ENCODE measurements at regions not wholly inside any gene's neighbourhood (a gene's known extent, or its start where the extent isn't known, plus 50 kb on each side); places are given as distances from the start of the nearest gene placed in this dataset.

DNA sequence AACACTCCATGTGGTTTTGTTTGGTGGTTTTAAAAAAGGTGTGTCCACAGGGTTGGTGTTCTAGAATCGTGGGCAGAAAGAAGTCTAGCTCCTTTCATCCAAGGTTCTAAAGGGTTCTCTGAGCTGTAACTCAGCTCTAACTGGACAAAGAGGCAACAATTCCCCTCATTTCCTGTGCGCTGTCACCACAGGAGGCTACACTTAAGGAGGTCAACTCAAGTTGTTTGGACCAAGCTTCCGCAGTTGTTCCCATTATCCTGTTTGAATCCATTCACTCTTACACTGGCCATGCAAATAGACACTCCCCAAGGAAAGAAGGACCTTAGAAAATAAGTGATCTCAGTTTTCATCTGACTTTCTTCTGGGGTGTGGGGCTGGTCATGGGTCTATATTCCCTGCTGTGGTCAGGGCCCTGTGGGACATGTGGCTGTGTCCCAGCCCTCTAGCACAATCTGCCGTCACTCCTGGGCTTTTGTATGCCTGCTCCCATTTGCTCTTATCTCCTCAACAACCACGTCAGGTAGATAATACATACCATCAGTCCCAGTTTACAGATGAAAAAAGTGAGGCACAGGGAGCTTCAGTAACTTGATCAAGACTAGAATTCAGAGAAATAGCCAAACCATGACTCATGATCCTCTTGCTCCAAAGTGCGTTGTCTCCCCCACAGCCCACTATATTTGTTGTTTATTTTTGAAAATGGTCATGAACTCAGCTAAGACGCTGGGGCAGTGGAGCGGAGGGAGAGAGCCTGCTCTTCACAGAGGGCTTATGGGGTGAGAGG lies 103.6 kb downstream of the RHOU start:
- BruUV-seq (replicated peaks) = no TSS peak
- FAIRE-seq (no peak), ATAC-seq (peak; percentile 1), DNase-seq (ENCODE audit: low spot score) (peak; percentile 62)
- Histone ChIP-seq H3K27me3 (ENCODE audit: control insufficient read depth in 1 of 2, insufficient read depth in 2 of 2, low read length in 2 of 2) (no peaks in the 10 kb centered on the region; a peak in 1 of 5 replicates), H2AFZ (ENCODE audit: low read length) (no peak overlapping the region), H3K4me1 (ENCODE audit: insufficient read depth, low read length) (peaks cover 86% of the 10 kb centered on the region), H3K4me2 (ENCODE audit: low read depth, low read length) (peak overlapping the region; percentile 91), H3K27ac (ENCODE audit: extremely low read length, insufficient read depth, low read length) (peak overlapping the region; percentile 99), H3K36me3 (replicated peaks in 1 of 2; ENCODE audit: control insufficient read depth in 1 of 2, insufficient read depth in 2 of 2, low read length in 2 of 2) (no peaks in the 10 kb centered on the region), H3K9me3 (ENCODE audit: low read length) (no peaks in the 10 kb centered on the region), H3K4me3 (replicated peaks in 1 of 3; ENCODE audit: insufficient read depth in 1 of 3, low read depth in 2 of 3, low read length in 3 of 3) (peak overlapping the region in 2 of 3 experiments; percentile 24 to 69; a peak in 2 of 6 replicates), H3K79me2 (ENCODE audit: insufficient read depth, low read length) (no peaks in the 10 kb centered on the region), H3K9ac (ENCODE audit: insufficient read depth, low read depth, low read length) (peak overlapping the region; percentile 88), H4K20me1 (ENCODE audit: insufficient read depth, low read length) (no peaks in the 10 kb centered on the region)
- CTCF ChIA-PET (ENCODE audit: low intra/inter-chr PET ratio, low total read pairs) = no interaction called here
- intact Hi-C loops (cut with micrococcal nuclease; ENCODE audit: unreplicated experiment) = loop anchor here (1.0 to 10.0 kb wide), 5 partner anchors 22 to 296 kb away; no protein-coding TSS in a partner anchor
- 30% methylated on average over 8 of the region's 8 CpGs for WGBS (ENCODE audit: low lambda C conversion rate)
- POLR2A ChIA-PET = interaction anchor here (0.5 to 6.0 kb wide), 27 partner anchors 10 to 435 kb away, joined by 3 to 124 read pairs (median 5); partner anchors contain the start of gene RHOU
- in situ Hi-C loops (cut with HindIII; ENCODE audit: extremely low pct_ligation_motif_present, low pct_unique_long_range_greater_than_20kb) = no loop called here
- peak; percentile 35; the same call in 1 of the 2 replicates for TF ChIP-seq POLR2AphosphoS5 (IDR thresholded peaks at IDR 0.05; ENCODE audit: low read depth, low read length)
- no peak for TF ChIP-seq AGO1 (IDR thresholded peaks at IDR 0.05; ENCODE audit: low read depth, low read length, poor library complexity, severe bottlenecking)
- TF ChIP-seq ZMAT3 (CRISPR knock-in tag; conservative IDR thresholded peaks at IDR 0.05) = 0 out of 2 replicates have a peak, but pooled peaks have one; percentile 25
- no peak for TF ChIP-seq FOXP1 (IDR thresholded peaks at IDR 0.05)
- peak; percentile 40; the same call in 1 of the 2 replicates for TF ChIP-seq FOXP1 (CRISPR knock-in tag; IDR thresholded peaks at IDR 0.05)
- no peak for TF ChIP-seq GABPA (IDR thresholded peaks at IDR 0.05; ENCODE audit: low read depth, low read length)
- peak; percentile 11; the same call in 1 of the 2 replicates for TF ChIP-seq GABPA (CRISPR knock-in tag; IDR thresholded peaks at IDR 0.05; ENCODE audit: low read depth)
- TF ChIP-seq NFIB (CRISPR knock-in tag; IDR thresholded peaks at IDR 0.05; ENCODE audit: borderline replicate concordance) = no peak
- peak; percentile 3; the same call in 1 of the 2 replicates for TF ChIP-seq ZNF788 (CRISPR knock-in tag; IDR thresholded peaks at IDR 0.05; ENCODE audit: borderline replicate concordance)
- 0 out of 2 replicates have a peak, but pooled peaks have one; percentile 5 for TF ChIP-seq SNAPC2 (CRISPR knock-in tag; IDR thresholded peaks at IDR 0.05)
- TF ChIP-seq MYC (CRISPR knock-in tag; IDR thresholded peaks at IDR 0.05; ENCODE audit: borderline replicate concordance) = 0 out of 2 replicates have a peak, but pooled peaks have one; percentile 3
- 0 out of 2 replicates have a peak, but pooled peaks have one; percentile 11 for TF ChIP-seq ZNF205 (CRISPR knock-in tag; IDR thresholded peaks at IDR 0.05)
- no peak for TF ChIP-seq SNRNP70 (IDR thresholded peaks at IDR 0.05; ENCODE audit: low read depth, low read length)
- TF ChIP-seq SAP130 (CRISPR knock-in tag; IDR thresholded peaks at IDR 0.05; ENCODE audit: low read depth) = peak; percentile 5; the same call in 1 of the 2 replicates
- TF ChIP-seq ZIK1 (CRISPR knock-in tag; IDR thresholded peaks at IDR 0.05; ENCODE audit: borderline replicate concordance, low read depth) = 0 out of 2 replicates have a peak, but pooled peaks have one; percentile 7
- no peak for TF ChIP-seq PAF1 (CRISPR knock-in tag; IDR thresholded peaks at IDR 0.05)
- TF ChIP-seq, protein P1, sequence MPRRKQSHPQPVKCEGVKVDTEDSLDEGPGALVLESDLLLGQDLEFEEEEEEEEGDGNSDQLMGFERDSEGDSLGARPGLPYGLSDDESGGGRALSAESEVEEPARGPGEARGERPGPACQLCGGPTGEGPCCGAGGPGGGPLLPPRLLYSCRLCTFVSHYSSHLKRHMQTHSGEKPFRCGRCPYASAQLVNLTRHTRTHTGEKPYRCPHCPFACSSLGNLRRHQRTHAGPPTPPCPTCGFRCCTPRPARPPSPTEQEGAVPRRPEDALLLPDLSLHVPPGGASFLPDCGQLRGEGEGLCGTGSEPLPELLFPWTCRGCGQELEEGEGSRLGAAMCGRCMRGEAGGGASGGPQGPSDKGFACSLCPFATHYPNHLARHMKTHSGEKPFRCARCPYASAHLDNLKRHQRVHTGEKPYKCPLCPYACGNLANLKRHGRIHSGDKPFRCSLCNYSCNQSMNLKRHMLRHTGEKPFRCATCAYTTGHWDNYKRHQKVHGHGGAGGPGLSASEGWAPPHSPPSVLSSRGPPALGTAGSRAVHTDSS (CRISPR knock-in tag; conservative IDR thresholded peaks at IDR 0.05) = no peak
- TF ChIP-seq, protein P2, sequence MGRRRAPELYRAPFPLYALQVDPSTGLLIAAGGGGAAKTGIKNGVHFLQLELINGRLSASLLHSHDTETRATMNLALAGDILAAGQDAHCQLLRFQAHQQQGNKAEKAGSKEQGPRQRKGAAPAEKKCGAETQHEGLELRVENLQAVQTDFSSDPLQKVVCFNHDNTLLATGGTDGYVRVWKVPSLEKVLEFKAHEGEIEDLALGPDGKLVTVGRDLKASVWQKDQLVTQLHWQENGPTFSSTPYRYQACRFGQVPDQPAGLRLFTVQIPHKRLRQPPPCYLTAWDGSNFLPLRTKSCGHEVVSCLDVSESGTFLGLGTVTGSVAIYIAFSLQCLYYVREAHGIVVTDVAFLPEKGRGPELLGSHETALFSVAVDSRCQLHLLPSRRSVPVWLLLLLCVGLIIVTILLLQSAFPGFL (CRISPR knock-in tag; IDR thresholded peaks at IDR 0.05) = no peak

All from HepG2 (cell line).